ENCODE measurements at regions not wholly inside any gene's neighbourhood (a gene's known extent, or its start where the extent isn't known, plus 50 kb on each side); places are given as distances from the start of the nearest gene placed in this dataset.
"Not testable (repeated sequence)": the region's sequence is repeated elsewhere in the genome, so short reads cannot be mapped to it uniquely, and the experiment has no call there.

GRCh38 chr13:60214213-60215055 lies 50.7 kb upstream of the DIAPH3 start:
- DNase-seq = peak; percentile 61

- DNase-seq = no peak
Measured at GRCh38 chr13:60220072-60220471, 56.3 kb upstream of the DIAPH3 start.

GRCh38 chr13:60221581-60221980 lies 57.9 kb upstream of the DIAPH3 start:
- no peak for DNase-seq

- DNase-seq = peak; percentile 93
Measured at GRCh38 chr13:60226507-60226906, 62.8 kb upstream of the DIAPH3 start.

GRCh38 chr13:60227158-60227557 lies 63.4 kb upstream of the DIAPH3 start:
- peak; percentile 17 for DNase-seq

GRCh38 chr13:60229708-60230272 lies 66.1 kb upstream of the DIAPH3 start:
- DNase-seq = peak; percentile 99

GRCh38 chr13:60230593-60230992 lies 66.9 kb upstream of the DIAPH3 start:
- peak; percentile 30 for DNase-seq

- peak; percentile 39 for DNase-seq
Measured at GRCh38 chr13:60242043-60242595, 78.4 kb upstream of the DIAPH3 start.

GRCh38 chr13:60244381-60244780 lies 80.7 kb upstream of the DIAPH3 start:
- DNase-seq = no peak

GRCh38 chr13:60251419-60251818 lies 87.7 kb upstream of the DIAPH3 start:
- not testable (repeated sequence) for DNase-seq

- no peak for DNase-seq
Measured at GRCh38 chr13:60258349-60258748, 94.6 kb upstream of the DIAPH3 start.

GRCh38 chr13:60260440-60260839 lies 96.7 kb upstream of the DIAPH3 start:
- DNase-seq = peak; percentile 93

GRCh38 chr13:60261432-60262351 lies 98.0 kb upstream of the DIAPH3 start:
- DNase-seq = peak; percentile 100

- no peak for DNase-seq
Measured at GRCh38 chr13:60265566-60265965, 101.8 kb upstream of the DIAPH3 start.

GRCh38 chr13:60267498-60268202 lies 103.9 kb upstream of the DIAPH3 start:
- DNase-seq = peak; percentile 95

GRCh38 chr13:60268203-60268555 lies 104.5 kb upstream of the DIAPH3 start:
- peak; percentile 68 for DNase-seq

- DNase-seq = peak; percentile 45
Measured at GRCh38 chr13:60273971-60274527, 110.3 kb upstream of the DIAPH3 start.

GRCh38 chr13:60274655-60275054 lies 110.9 kb upstream of the DIAPH3 start:
- DNase-seq = no peak

GRCh38 chr13:60275208-60275607 lies 111.5 kb upstream of the DIAPH3 start:
- no peak for DNase-seq

GRCh38 chr13:60280524-60280923 lies 116.5 kb upstream of the TDRD3 start:
- not testable (repeated sequence) for DNase-seq

- peak; percentile 97 for DNase-seq
Measured at GRCh38 chr13:60282186-60282585, 114.8 kb upstream of the TDRD3 start.

GRCh38 chr13:60282708-60283107 lies 114.3 kb upstream of the TDRD3 start:
- peak; percentile 96 for DNase-seq

All from NCI-H69 (cell line).